GM12875 (cell line): ENCODE measurements at regions not wholly inside any gene's neighbourhood (a gene's known extent, or its start where the extent isn't known, plus 50 kb on each side); places are given as distances from the start of the nearest gene placed in this dataset.

ENCODE experiments used
- H3K4me3 ChIP-seq: one replicate; pipeline ENCODE4 v1.5.1; 2011; ENCODE audit warnings: low read depth, low read length, control low read depth
- CTCF ChIP-seq: IDR thresholded peaks from 2 replicates; pipeline ENCODE4 v1.5.1; 2011; ENCODE audit warnings: low read depth, mild to moderate bottlenecking, control low read depth, inconsistent platforms, low read length, moderate library complexity, borderline replicate concordance; ENCODE audit not compliant: insufficient read depth

- H3K4me3 ChIP-seq, result no peak overlapping the region
- no peak for TF ChIP-seq CTCF
Measured at GRCh38 chr1:115577513-115577912, 64.3 kb upstream of the VANGL1 start.

GRCh38 chr1:115575661-115576060 lies 66.1 kb upstream of the VANGL1 start:
- no peak overlapping the region for H3K4me3 ChIP-seq
- no peak for TF ChIP-seq CTCF

- TF ChIP-seq CTCF, result no peak
- no peak overlapping the region for H3K4me3 ChIP-seq
Measured at GRCh38 chr1:115572710-115573109, 69.1 kb upstream of the VANGL1 start.

- TF ChIP-seq CTCF, result no peak
- H3K4me3 ChIP-seq, result no peak overlapping the region
Measured at GRCh38 chr1:115567431-115567830, 74.3 kb upstream of the VANGL1 start.

- no peak for TF ChIP-seq CTCF
- H3K4me3 ChIP-seq, result no peak overlapping the region
Measured at GRCh38 chr1:115565791-115566190, 76.0 kb upstream of the VANGL1 start.

GRCh38 chr1:115565353-115565752 lies 76.4 kb upstream of the VANGL1 start:
- no peak overlapping the region for H3K4me3 ChIP-seq
- no peak for TF ChIP-seq CTCF

- no peak overlapping the region for H3K4me3 ChIP-seq
- TF ChIP-seq CTCF, result no peak
Measured at GRCh38 chr1:115564201-115564600, 77.6 kb upstream of the VANGL1 start.
